Suprapubic skin (tissue), 3 donors: ENCODE measurements at regions not wholly inside any gene's neighbourhood (a gene's known extent, or its start where the extent isn't known, plus 50 kb on each side); places are given as distances from the start of the nearest gene placed in this dataset.

Experiments used
- CTCF ChIP-seq, 2 donors: fragments of 200-600 bp in 1 of 2; fragments of 450-650 bp in 1 of 2; sonication (generic) in 1 of 2; IDR thresholded peaks; one replicate each; pipeline ENCODE4 v1.5.1; 2016 to 2019; ENCODE audit warnings: antibody characterized with exemption in 2 of 2, mild to moderate bottlenecking in 1 of 2, moderate library complexity in 1 of 2
- POLR2A ChIP-seq, 2 donors: fragments of 450-650 bp; IDR thresholded peaks; one replicate each; pipeline ENCODE4 v1.6.1; 2017; ENCODE audit warnings: antibody characterized with exemption in 2 of 2, mild to moderate bottlenecking in 2 of 2, moderate library complexity in 2 of 2

- no peak for TF ChIP-seq CTCF (IDR thresholded peaks at IDR 0.05)
- TF ChIP-seq POLR2A (IDR thresholded peaks at IDR 0.05) = no peak
Measured at GRCh38 chr2:196354186-196354585, 182.8 kb upstream of the STK17B start.
